CD4-positive, alpha-beta T cell treated with Interleukin-6 at 100 ng/mL for 8 hours (primary cell): ENCODE measurements at regions not wholly inside any gene's neighbourhood (a gene's known extent, or its start where the extent isn't known, plus 50 kb on each side); places are given as distances from the start of the nearest gene placed in this dataset.

Experiments used
- DNase-seq: peaks from one replicate; pipeline ENCODE4 v3.0.0-alpha.2; 2020; ENCODE audit warnings: mixed read lengths, low spot score

DNA sequence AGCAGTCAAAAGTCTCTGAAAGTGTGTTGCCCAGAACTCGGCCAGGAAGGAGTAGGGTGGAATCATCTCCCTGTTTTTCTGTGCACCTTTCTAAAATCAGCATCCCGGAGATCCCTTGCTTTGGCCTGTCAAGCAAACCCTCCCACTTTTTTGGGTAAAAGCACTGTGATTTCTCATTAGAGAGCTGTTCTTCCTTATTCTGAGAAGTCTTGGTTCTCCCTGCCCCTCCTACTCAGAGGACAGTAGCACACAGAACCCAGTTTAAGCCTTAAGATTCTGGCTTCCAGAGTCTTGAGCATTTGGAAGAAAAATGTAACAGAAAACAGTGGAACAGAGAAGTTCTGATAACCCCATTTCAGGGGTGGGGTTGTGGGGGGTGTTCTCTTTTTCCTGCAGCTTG lies 52.6 kb upstream of the KATNAL1 start:
- no peak for DNase-seq

DNA sequence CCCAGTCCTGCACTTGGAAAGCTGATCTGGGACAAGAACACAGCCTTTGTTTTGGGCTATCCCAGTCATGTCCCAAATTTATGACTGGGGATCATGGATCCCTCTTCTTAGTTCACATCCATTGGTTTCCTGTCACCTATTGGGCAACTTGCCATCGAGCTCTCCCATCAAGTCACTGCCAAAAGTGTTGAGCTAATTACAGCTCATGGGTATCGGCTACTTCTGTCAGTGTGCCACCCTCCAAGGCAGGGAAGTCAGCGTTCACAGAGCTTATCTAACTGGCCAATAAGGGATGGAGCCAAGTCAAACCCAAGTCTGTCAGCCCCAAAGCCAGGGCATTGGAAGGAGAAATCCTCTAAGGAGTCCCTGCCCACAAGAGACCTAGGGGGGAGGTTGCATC lies 53.2 kb upstream of the KATNAL1 start:
- DNase-seq: no peak

DNA sequence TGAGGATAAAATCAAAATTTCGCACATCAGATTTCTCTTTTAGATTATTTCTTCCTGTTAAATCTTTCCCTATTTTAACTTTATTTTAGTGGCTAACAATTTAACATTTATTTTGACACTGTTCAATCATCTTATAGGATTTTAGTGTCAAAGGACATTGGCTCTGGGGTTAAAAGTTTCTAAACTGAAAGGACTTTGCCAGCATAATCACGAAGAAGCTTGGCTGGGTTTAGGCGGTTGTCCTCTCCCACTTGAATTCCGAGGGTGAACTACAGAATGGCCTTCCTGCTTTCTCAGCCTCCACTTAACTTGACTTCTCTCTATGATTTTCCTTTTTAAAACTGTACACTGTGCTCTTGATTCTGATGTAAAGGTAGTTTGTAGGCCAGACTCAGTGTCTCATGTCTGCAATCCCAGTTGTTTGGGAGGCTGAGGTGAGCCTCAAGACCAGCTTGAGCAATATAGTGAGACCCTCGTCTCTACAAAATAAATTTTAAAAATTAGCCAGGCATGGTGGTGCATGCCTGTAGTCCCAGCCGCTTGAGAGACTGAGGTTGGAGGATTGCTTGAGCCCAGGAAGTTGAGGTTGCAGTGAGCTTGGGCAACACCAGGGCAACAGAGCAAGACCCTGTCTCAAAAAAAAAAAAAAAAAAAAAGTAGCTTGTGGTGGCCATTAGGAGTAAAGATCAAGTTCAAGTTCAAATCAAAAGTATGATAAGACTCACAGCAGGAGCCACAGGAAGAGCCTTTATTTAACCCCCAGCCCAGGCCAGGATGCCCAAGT lies 54.8 kb upstream of the KATNAL1 start:
- no peak for DNase-seq

GRCh38 chr13:30362869-30363268 lies 55.5 kb upstream of the KATNAL1 start:
- DNase-seq: no peak

DNA sequence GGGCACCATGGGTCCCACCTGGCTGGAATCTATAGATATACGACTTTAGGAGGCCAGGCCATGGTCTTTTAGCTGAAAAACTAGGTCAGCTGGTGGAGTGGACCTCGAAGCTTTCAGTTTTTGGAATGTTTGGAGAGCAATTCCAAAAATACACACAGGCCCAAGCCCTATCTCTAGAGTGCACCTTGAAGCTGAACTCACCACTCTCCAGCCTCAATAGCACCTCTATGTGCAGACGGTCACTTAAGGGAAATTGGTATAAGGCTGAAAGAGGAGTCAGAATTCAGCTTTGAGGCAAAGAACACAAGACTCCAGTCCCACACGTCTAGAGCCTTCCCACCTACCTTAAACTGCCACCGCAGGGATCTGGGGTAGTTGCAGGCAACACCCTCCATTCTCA lies 56.4 kb upstream of the KATNAL1 start:
- DNase-seq: no peak

DNA sequence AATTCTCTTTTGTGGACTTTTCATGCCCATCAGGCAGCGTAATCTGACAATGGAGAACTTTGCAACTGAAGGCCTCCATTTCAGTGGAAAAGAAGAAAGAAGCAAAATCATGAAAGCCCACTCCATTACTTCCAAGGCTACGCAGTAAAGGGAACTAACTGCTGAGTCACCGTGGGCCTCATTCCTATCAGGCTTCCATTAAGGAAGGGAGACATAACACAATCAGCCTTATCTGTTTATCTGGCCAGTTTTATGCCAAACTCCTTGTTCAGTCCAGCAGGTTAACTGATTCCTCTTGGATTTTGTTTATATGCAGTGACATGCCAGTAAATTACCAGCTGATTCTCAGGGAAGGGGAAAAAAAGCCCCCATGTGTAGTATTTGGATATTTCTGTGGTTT lies 56.8 kb upstream of the KATNAL1 start:
- no peak for DNase-seq

GRCh38 chr13:30364876-30365275 lies 57.4 kb upstream of the UBE2L5 start:
- no peak for DNase-seq

DNA sequence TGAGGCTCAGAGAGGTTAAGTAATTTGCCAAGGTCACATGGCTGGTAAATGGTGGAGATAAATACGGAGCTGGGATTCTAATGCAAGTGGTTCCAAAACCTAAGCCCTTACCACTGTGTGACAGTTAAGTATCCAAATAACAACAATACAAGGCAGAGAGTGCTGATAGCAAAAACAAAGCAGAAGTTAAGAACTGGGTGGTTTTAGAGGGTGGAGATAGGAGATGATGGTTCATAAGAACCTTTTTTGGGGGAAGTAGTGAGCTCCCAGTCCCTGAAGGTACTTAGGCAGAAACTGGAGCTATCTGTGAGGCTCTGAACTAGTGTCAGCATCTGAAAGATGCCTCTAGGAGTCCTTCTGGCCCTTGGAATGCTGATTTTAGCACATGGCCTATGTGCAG lies 56.2 kb upstream of the UBE2L5 start:
- no peak for DNase-seq

- DNase-seq: no peak
Measured at GRCh38 chr13:30367296-30367695, 55.0 kb upstream of the UBE2L5 start.

- no peak for DNase-seq
Measured at GRCh38 chr13:30370146-30370545, 52.1 kb upstream of the UBE2L5 start.

DNA sequence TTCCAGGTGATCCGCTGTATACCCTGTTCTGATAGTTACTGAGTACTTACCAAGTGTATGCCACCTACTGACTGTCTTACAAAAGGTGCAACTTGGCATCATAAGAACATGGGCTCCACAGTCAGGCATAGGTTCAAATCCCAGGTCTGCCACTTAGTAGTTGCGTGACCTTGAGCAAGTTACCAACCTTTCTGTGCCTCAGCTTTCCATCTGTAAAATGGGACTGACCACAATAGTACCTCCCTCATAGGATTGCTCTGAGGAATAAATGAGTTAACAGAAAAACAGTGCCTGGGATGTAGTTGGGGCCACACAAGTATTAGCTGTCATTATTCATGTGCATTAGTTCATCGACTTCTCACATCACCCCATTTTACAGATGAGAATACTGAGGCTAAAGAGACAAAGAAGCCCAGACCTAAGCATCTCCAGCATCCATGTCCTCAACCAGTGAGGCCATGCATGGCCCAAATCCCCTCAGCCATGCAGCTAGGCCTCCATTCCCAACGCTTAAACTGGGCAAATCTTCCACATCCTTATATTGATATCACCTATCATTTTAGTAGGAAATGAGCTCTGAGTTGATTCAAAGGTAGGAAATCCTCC lies 51.3 kb upstream of the UBE2L5 start:
- no peak for DNase-seq

DNA sequence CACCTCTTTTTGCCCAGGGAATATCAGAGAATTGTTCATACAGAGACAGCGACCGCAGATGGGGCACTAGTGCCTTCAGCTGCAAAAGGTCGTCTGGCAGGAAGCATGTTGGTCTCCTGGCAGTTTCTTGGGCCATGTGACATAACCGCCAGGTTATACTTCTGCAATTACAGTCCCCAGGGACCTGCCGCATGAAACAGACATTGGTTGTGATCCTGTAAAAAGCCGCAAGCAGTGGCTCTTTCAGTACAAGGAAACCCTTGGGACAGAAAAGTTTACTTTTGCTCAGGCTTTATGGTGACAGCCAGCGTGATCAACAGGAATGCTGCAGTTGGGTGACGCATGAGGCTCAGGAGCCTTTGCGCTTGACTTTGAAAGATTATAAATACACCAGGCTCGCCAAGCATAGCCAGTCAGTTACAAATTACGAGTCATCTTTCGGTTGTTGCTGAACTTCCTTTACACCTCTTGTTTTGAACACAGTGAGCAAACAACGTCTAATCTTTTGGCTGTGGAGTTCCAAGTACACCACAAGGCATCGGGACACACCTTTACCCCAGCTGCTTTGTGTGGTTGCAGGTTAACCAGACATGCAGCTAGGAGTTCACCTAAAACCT lies 50.5 kb upstream of the UBE2L5 start:
- DNase-seq: peak; percentile 85
